Esophagus squamous epithelium (tissue), 4 donors: ENCODE measurements at regions not wholly inside any gene's neighbourhood (a gene's known extent, or its start where the extent isn't known, plus 50 kb on each side); places are given as distances from the start of the nearest gene placed in this dataset.

ENCODE experiments used
- POLR2A ChIP-seq, 4 donors: fragments of 450-650 bp; IDR thresholded peaks; one replicate each; pipeline ENCODE4 v1.6.1; 2017; ENCODE audit warnings: antibody characterized with exemption in 4 of 4, mild to moderate bottlenecking in 4 of 4, moderate library complexity in 3 of 4
- TF ChIP-seq, protein P1 (sequence below), 6 experiments: fragments of 450-650 bp in 4 of 6; fragments of 200-600 bp in 2 of 6; sonication (generic) in 2 of 6; IDR thresholded peaks; one replicate each; pipeline ENCODE4 v1.5.1; 2016 to 2019; ENCODE audit warnings: antibody characterized with exemption in 6 of 6, mild to moderate bottlenecking in 4 of 6, moderate library complexity in 4 of 6

DNA sequence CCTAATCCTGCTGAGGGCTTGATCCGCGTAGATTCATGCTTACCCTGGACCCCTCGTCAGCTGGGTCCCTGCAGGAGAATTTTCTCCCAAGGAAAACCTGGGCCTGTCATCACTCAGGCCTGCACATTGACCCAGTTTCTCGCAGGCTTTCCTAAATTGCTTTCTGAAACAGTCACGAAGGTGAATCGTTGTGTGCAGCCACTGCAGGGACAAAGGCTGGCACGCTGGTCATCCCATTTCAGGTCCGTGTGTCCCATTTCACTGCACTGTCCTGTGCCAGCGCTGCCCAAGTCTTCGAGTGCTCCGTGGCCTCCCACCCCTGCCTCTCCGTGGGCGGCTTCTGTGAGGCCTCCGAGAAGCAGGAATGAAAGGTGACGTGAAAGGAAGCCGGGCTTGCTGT lies 62.8 kb upstream of the YWHAQ start:
- TF ChIP-seq, protein P1, sequence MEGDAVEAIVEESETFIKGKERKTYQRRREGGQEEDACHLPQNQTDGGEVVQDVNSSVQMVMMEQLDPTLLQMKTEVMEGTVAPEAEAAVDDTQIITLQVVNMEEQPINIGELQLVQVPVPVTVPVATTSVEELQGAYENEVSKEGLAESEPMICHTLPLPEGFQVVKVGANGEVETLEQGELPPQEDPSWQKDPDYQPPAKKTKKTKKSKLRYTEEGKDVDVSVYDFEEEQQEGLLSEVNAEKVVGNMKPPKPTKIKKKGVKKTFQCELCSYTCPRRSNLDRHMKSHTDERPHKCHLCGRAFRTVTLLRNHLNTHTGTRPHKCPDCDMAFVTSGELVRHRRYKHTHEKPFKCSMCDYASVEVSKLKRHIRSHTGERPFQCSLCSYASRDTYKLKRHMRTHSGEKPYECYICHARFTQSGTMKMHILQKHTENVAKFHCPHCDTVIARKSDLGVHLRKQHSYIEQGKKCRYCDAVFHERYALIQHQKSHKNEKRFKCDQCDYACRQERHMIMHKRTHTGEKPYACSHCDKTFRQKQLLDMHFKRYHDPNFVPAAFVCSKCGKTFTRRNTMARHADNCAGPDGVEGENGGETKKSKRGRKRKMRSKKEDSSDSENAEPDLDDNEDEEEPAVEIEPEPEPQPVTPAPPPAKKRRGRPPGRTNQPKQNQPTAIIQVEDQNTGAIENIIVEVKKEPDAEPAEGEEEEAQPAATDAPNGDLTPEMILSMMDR (IDR thresholded peaks at IDR 0.05) = no peak
- no peak for TF ChIP-seq POLR2A (IDR thresholded peaks at IDR 0.05)
